HEK293T (cell line): ENCODE measurements at regions not wholly inside any gene's neighbourhood (a gene's known extent, or its start where the extent isn't known, plus 50 kb on each side); places are given as distances from the start of the nearest gene placed in this dataset.

Experiments used
- CTCF ChIA-PET: fragments of 350-600 bp; formaldehyde crosslinking; extraction: SDS; loops from one replicate; lab custom pipeline; 2021; ENCODE audit warnings: antibody characterized with exemption, inconsistent platforms; lab: Yijun Ruan, JAX
- POLR2A ChIA-PET: fragments of 350-600 bp; formaldehyde crosslinking; extraction: SDS; loops from one replicate; lab custom pipeline; 2020; ENCODE audit warnings: antibody characterized with exemption, inconsistent platforms; lab: Yijun Ruan, JAX
- DNase-seq: peaks from one replicate; pipeline ENCODE4 v3.0.0; 2012; ENCODE audit warnings: mixed read lengths; ENCODE audit errors: extremely low spot score
- ARNT ChIP-seq: fragments of 450-650 bp; IDR thresholded peaks from 2 replicates; pipeline ENCODE4 v1.6.1; 2017; ENCODE audit warnings: mild to moderate bottlenecking
- BHLHE40 ChIP-seq: fragments of 450-650 bp; IDR thresholded peaks from 2 replicates; pipeline ENCODE4 v1.6.1; 2016; ENCODE audit warnings: mild to moderate bottlenecking, moderate library complexity, borderline replicate concordance
- CTBP1 ChIP-seq: fragments of 450-650 bp; IDR thresholded peaks from 2 replicates; pipeline ENCODE4 v1.6.1; 2016; ENCODE audit warnings: borderline replicate concordance
- ELF4 ChIP-seq: fragments of 450-650 bp; IDR thresholded peaks from 2 replicates; pipeline ENCODE4 v1.6.1; 2017; ENCODE audit warnings: antibody characterized with exemption
- FOXA1 ChIP-seq: fragments of 450-650 bp; IDR thresholded peaks from 2 replicates; pipeline ENCODE4 v1.6.1; 2016; ENCODE audit warnings: mild to moderate bottlenecking
- FOXK2 ChIP-seq: fragments of 450-650 bp; IDR thresholded peaks from 2 replicates; pipeline ENCODE4 v1.6.1; 2016; ENCODE audit warnings: mild to moderate bottlenecking
- FOXM1 ChIP-seq: fragments of 450-650 bp; IDR thresholded peaks from 2 replicates; pipeline ENCODE4 v1.6.1; 2017; ENCODE audit warnings: mild to moderate bottlenecking, borderline replicate concordance
- HDGF ChIP-seq: fragments of 450-650 bp; IDR thresholded peaks from 2 replicates; pipeline ENCODE4 v1.6.1; 2017; ENCODE audit warnings: antibody characterized with exemption, borderline replicate concordance
- L3MBTL2 ChIP-seq: fragments of 450-650 bp; conservative IDR thresholded peaks from 2 replicates; pipeline ENCODE4 v1.6.1; 2016; ENCODE audit warnings: mild to moderate bottlenecking
- LEF1 ChIP-seq: fragments of 450-650 bp; IDR thresholded peaks from 2 replicates; pipeline ENCODE4 v1.6.1; 2017; ENCODE audit warnings: mild to moderate bottlenecking, borderline replicate concordance
- NFRKB ChIP-seq: fragments of 450-650 bp; IDR thresholded peaks from 2 replicates; pipeline ENCODE4 v1.6.1; 2016; ENCODE audit warnings: mild to moderate bottlenecking, moderate library complexity
- PKNOX1 ChIP-seq: fragments of 450-650 bp; IDR thresholded peaks from 2 replicates; pipeline ENCODE4 v1.6.1; 2016
- SP1 ChIP-seq: fragments of 450-650 bp; IDR thresholded peaks from 2 replicates; pipeline ENCODE4 v1.6.1; 2017
- SUZ12 ChIP-seq: fragments of 450-650 bp; IDR thresholded peaks from 2 replicates; pipeline ENCODE4 v1.6.1; 2016; ENCODE audit warnings: mild to moderate bottlenecking
- TARDBP ChIP-seq: fragments of 450-650 bp; IDR thresholded peaks from 2 replicates; pipeline ENCODE4 v1.6.1; 2016
- ZNF384 ChIP-seq: fragments of 450-650 bp; IDR thresholded peaks from 2 replicates; pipeline ENCODE4 v1.6.1; 2016

GRCh38 chr21:14752345-14752909, 206.3 kb upstream of the SAMSN1 start:
- CTCF ChIA-PET: no interaction called here
- TF ChIP-seq FOXA1 (no peak), ELF4 (no peak), TARDBP (no peak), HDGF (no peak), CTBP1 (no peak), FOXM1 (no peak), L3MBTL2 (no peak)
- POLR2A ChIA-PET: no interaction called here
- no peak for DNase-seq

GRCh38 chr21:14751602-14752344, 205.7 kb upstream of the SAMSN1 start:
- POLR2A ChIA-PET: no interaction called here
- CTCF ChIA-PET: no interaction called here
- no peak for DNase-seq
- TF ChIP-seq L3MBTL2 (no peak), ZNF384 (no peak), TARDBP (no peak), NFRKB (no peak), FOXA1 (no peak), CTBP1 (no peak), LEF1 (no peak), SUZ12 (no peak), ELF4 (no peak), FOXK2 (no peak)

GRCh38 chr21:14751011-14751410, 204.9 kb upstream of the SAMSN1 start:
- TF ChIP-seq L3MBTL2: no peak
- TF ChIP-seq PKNOX1: no peak
- TF ChIP-seq BHLHE40: no peak
- TF ChIP-seq ELF4: no peak
- no peak for TF ChIP-seq LEF1
- no peak for TF ChIP-seq FOXK2
- no peak for TF ChIP-seq TARDBP
- no peak for TF ChIP-seq CTBP1
- TF ChIP-seq FOXM1: no peak
- no peak for TF ChIP-seq ZNF384
- no peak for TF ChIP-seq HDGF
- no peak for TF ChIP-seq SUZ12
- no peak for TF ChIP-seq ARNT
- TF ChIP-seq SP1: no peak
- no peak for TF ChIP-seq FOXA1
- TF ChIP-seq NFRKB: no peak
- ChIA-PET POLR2A (no interaction called here), CTCF (no interaction called here)
- no peak for DNase-seq

GRCh38 chr21:14750041-14750440, 203.9 kb upstream of the SAMSN1 start:
- TF ChIP-seq FOXM1 (no peak), SUZ12 (no peak), SP1 (no peak), NFRKB (no peak)
- CTCF ChIA-PET: no interaction called here
- no peak for DNase-seq
- POLR2A ChIA-PET: no interaction called here

- ChIA-PET CTCF (no interaction called here), POLR2A (no interaction called here)
- DNase-seq: no peak
- TF ChIP-seq CTBP1 (no peak), NFRKB (no peak), ZNF384 (no peak), TARDBP (no peak), FOXA1 (no peak), HDGF (no peak)
Observed at GRCh38 chr21:14748662-14749061, 202.5 kb upstream of the SAMSN1 start.

- ChIA-PET POLR2A (no interaction called here), CTCF (no interaction called here)
- no peak for DNase-seq
- TF ChIP-seq TARDBP (no peak), HDGF (no peak)
Observed at GRCh38 chr21:14744368-14744767, 198.3 kb upstream of the SAMSN1 start.

GRCh38 chr21:14742119-14742518, 196.0 kb upstream of the SAMSN1 start:
- TF ChIP-seq FOXK2: no peak
- DNase-seq: no peak
- ChIA-PET POLR2A (no interaction called here), CTCF (no interaction called here)

GRCh38 chr21:14741256-14741655, 195.1 kb upstream of the SAMSN1 start:
- no peak for DNase-seq
- TF ChIP-seq TARDBP (no peak), ZNF384 (no peak), ELF4 (no peak), HDGF (no peak), BHLHE40 (no peak), FOXM1 (no peak)
- ChIA-PET POLR2A (no interaction called here), CTCF (no interaction called here)

- CTCF ChIA-PET: no interaction called here
- DNase-seq: no peak
- POLR2A ChIA-PET: no interaction called here
- TF ChIP-seq HDGF: no peak
- TF ChIP-seq FOXM1: no peak
- TF ChIP-seq L3MBTL2: no peak
- TF ChIP-seq TARDBP: no peak
- TF ChIP-seq SP1: no peak
- no peak for TF ChIP-seq FOXK2
- TF ChIP-seq SUZ12: no peak
- TF ChIP-seq ELF4: no peak
- no peak for TF ChIP-seq BHLHE40
- TF ChIP-seq LEF1: no peak
- TF ChIP-seq CTBP1: no peak
- no peak for TF ChIP-seq FOXA1
- TF ChIP-seq PKNOX1: no peak
- no peak for TF ChIP-seq ARNT
Observed at GRCh38 chr21:14740692-14741091, 194.6 kb upstream of the SAMSN1 start.
